WTC11 (cell line): ENCODE measurements at regions not wholly inside any gene's neighbourhood (a gene's known extent, or its start where the extent isn't known, plus 50 kb on each side); places are given as distances from the start of the nearest gene placed in this dataset.

Source experiments
- CREB1 ChIP-seq: sonication (generic); formaldehyde crosslinking; IDR thresholded peaks from 2 replicates; pipeline ENCODE4 v1.8.0; 2023; ENCODE audit warnings: mild to moderate bottlenecking, missing genetic modification reagents
- CREM ChIP-seq: sonication (generic); formaldehyde crosslinking; IDR thresholded peaks from 2 replicates; pipeline ENCODE4 v1.8.1; 2022; ENCODE audit warnings: mild to moderate bottlenecking, missing genetic modification reagents, moderate library complexity
- IRF2 ChIP-seq: sonication (generic); formaldehyde crosslinking; IDR thresholded peaks from 2 replicates; pipeline ENCODE4 v1.8.0; 2022; ENCODE audit warnings: low read depth, missing genetic modification reagents, borderline replicate concordance
- KAT7 ChIP-seq: sonication (generic); formaldehyde crosslinking; IDR thresholded peaks from 2 replicates; pipeline ENCODE4 v1.8.1; 2023; ENCODE audit warnings: missing genetic modification reagents, mild to moderate bottlenecking, borderline replicate concordance
- ZNF396 ChIP-seq: fragments of 250-450 bp; sonication (Bioruptor Pico); IDR thresholded peaks from 2 replicates; pipeline ENCODE4 v1.8.0; 2021; ENCODE audit warnings: mild to moderate bottlenecking, moderate library complexity, borderline replicate concordance
- ZNF671 ChIP-seq: fragments of 250-450 bp; sonication (Bioruptor Pico); IDR thresholded peaks from 2 replicates; pipeline ENCODE4 v1.8.0; 2021; ENCODE audit warnings: mild to moderate bottlenecking
- TF ChIP-seq, protein P1 (sequence below): sonication (generic); formaldehyde crosslinking; IDR thresholded peaks from 2 replicates; pipeline ENCODE4 v1.8.0; 2022; ENCODE audit warnings: missing genetic modification reagents
- TF ChIP-seq, protein P2 (sequence below): sonication (generic); formaldehyde crosslinking; IDR thresholded peaks from 2 replicates; pipeline ENCODE4 v1.8.0; 2022; ENCODE audit warnings: mild to moderate bottlenecking, missing genetic modification reagents
- TF ChIP-seq, protein P3 (sequence below): fragments of 200-600 bp; IDR thresholded peaks from 2 replicates; pipeline ENCODE4 v1.8.0; 2022; ENCODE audit warnings: antibody characterized with exemption
- TF ChIP-seq, protein P4 (sequence below): sonication (generic); formaldehyde crosslinking; IDR thresholded peaks from 2 replicates; pipeline ENCODE4 v1.8.1; 2022; ENCODE audit warnings: low read depth, mild to moderate bottlenecking, moderate library complexity, missing genetic modification reagents, borderline replicate concordance
- TF ChIP-seq, protein P5 (sequence below): sonication (generic); formaldehyde crosslinking; IDR thresholded peaks from 2 replicates; pipeline ENCODE4 v1.8.0; 2022; ENCODE audit warnings: mild to moderate bottlenecking, missing genetic modification reagents
- TF ChIP-seq, protein P6 (sequence below): sonication (generic); formaldehyde crosslinking; IDR thresholded peaks from 2 replicates; pipeline ENCODE4 v1.8.0; 2023; ENCODE audit warnings: missing genetic modification reagents

DNA sequence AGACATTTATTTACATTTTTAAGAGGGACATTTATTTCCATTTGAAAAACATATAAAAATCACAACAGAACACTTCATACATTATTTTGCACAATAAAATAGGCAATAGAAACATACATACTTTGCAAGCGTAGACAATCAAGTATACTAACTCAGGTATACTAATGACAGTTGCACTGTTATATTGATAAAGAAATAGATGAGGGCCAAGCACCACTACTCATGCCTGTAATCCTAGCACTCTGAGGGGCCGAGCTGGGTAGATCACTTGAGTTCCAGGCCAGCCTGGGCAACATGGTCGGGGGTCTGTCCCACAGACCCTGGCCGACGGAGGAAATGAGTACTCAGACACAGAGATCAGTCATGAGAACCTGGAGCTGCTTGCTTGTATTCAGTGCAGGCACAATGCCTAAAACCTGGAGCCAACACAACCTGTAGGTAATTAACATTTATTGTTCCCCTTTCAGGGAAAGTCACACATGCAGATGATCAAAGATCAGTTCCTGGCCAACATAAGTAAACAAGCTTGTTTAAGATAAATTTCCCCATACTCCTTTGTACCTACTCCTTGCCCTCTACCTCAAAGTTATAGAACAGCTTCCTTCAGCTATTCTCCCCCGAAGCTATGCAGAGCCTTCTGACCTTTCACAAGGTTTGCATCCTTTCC, 1960.2 kb downstream of the SUCLG1 start:
- TF ChIP-seq, protein P1, sequence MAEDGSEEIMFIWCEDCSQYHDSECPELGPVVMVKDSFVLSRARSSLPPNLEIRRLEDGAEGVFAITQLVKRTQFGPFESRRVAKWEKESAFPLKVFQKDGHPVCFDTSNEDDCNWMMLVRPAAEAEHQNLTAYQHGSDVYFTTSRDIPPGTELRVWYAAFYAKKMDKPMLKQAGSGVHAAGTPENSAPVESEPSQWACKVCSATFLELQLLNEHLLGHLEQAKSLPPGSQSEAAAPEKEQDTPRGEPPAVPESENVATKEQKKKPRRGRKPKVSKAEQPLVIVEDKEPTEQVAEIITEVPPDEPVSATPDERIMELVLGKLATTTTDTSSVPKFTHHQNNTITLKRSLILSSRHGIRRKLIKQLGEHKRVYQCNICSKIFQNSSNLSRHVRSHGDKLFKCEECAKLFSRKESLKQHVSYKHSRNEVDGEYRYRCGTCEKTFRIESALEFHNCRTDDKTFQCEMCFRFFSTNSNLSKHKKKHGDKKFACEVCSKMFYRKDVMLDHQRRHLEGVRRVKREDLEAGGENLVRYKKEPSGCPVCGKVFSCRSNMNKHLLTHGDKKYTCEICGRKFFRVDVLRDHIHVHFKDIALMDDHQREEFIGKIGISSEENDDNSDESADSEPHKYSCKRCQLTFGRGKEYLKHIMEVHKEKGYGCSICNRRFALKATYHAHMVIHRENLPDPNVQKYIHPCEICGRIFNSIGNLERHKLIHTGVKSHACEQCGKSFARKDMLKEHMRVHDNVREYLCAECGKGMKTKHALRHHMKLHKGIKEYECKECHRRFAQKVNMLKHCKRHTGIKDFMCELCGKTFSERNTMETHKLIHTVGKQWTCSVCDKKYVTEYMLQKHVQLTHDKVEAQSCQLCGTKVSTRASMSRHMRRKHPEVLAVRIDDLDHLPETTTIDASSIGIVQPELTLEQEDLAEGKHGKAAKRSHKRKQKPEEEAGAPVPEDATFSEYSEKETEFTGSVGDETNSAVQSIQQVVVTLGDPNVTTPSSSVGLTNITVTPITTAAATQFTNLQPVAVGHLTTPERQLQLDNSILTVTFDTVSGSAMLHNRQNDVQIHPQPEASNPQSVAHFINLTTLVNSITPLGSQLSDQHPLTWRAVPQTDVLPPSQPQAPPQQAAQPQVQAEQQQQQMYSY (CRISPR knock-in tag) = no peak
- TF ChIP-seq, protein P2, sequence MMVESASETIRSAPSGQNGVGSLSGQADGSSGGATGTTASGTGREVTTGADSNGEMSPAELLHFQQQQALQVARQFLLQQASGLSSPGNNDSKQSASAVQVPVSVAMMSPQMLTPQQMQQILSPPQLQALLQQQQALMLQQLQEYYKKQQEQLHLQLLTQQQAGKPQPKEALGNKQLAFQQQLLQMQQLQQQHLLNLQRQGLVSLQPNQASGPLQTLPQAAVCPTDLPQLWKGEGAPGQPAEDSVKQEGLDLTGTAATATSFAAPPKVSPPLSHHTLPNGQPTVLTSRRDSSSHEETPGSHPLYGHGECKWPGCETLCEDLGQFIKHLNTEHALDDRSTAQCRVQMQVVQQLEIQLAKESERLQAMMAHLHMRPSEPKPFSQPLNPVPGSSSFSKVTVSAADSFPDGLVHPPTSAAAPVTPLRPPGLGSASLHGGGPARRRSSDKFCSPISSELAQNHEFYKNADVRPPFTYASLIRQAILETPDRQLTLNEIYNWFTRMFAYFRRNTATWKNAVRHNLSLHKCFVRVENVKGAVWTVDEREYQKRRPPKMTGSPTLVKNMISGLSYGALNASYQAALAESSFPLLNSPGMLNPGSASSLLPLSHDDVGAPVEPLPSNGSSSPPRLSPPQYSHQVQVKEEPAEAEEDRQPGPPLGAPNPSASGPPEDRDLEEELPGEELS = no peak
- TF ChIP-seq, protein P3, sequence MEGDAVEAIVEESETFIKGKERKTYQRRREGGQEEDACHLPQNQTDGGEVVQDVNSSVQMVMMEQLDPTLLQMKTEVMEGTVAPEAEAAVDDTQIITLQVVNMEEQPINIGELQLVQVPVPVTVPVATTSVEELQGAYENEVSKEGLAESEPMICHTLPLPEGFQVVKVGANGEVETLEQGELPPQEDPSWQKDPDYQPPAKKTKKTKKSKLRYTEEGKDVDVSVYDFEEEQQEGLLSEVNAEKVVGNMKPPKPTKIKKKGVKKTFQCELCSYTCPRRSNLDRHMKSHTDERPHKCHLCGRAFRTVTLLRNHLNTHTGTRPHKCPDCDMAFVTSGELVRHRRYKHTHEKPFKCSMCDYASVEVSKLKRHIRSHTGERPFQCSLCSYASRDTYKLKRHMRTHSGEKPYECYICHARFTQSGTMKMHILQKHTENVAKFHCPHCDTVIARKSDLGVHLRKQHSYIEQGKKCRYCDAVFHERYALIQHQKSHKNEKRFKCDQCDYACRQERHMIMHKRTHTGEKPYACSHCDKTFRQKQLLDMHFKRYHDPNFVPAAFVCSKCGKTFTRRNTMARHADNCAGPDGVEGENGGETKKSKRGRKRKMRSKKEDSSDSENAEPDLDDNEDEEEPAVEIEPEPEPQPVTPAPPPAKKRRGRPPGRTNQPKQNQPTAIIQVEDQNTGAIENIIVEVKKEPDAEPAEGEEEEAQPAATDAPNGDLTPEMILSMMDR = no peak
- TF ChIP-seq IRF2 (CRISPR knock-in tag) (no peak), CREM (no peak), KAT7 (CRISPR knock-in tag) (no peak), ZNF671 (no peak), CREB1 (CRISPR knock-in tag) (no peak), ZNF396 (CRISPR knock-in tag) (no peak)
- TF ChIP-seq, protein P4, sequence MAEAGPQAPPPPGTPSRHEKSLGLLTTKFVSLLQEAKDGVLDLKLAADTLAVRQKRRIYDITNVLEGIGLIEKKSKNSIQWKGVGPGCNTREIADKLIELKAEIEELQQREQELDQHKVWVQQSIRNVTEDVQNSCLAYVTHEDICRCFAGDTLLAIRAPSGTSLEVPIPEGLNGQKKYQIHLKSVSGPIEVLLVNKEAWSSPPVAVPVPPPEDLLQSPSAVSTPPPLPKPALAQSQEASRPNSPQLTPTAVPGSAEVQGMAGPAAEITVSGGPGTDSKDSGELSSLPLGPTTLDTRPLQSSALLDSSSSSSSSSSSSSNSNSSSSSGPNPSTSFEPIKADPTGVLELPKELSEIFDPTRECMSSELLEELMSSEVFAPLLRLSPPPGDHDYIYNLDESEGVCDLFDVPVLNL = no peak
- TF ChIP-seq, protein P5, sequence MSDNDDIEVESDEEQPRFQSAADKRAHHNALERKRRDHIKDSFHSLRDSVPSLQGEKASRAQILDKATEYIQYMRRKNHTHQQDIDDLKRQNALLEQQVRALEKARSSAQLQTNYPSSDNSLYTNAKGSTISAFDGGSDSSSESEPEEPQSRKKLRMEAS (CRISPR knock-in tag) = no peak
- TF ChIP-seq, protein P6, sequence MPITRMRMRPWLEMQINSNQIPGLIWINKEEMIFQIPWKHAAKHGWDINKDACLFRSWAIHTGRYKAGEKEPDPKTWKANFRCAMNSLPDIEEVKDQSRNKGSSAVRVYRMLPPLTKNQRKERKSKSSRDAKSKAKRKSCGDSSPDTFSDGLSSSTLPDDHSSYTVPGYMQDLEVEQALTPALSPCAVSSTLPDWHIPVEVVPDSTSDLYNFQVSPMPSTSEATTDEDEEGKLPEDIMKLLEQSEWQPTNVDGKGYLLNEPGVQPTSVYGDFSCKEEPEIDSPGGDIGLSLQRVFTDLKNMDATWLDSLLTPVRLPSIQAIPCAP (CRISPR knock-in tag) = no peak
